ENCODE measurements at regions not wholly inside any gene's neighbourhood (a gene's known extent, or its start where the extent isn't known, plus 50 kb on each side); places are given as distances from the start of the nearest gene placed in this dataset.

- Mint-ChIP-seq H3K9me3 (peaks cover 0 to 13% (median 6%) of the 10 kb centered on the region in 8 donors), H3K27ac (no peak overlapping the region), H3K36me3 (no peaks in the 10 kb centered on the region), H3K4me3 (no peak overlapping the region), H3K27me3 (no peaks in the 10 kb centered on the region), H3K4me1 (no peaks in the 10 kb centered on the region)
- ChIA-PET CTCF (ENCODE audit: partially characterized antibody) (no interaction called here), POLR2A (ENCODE audit: partially characterized antibody) (no interaction called here)
- Histone ChIP-seq H3K4me3 (ENCODE audit: low read length in 2 of 2) (no peak overlapping the region), H3K36me3 (ENCODE audit: insufficient read depth, low read length) (no peaks in the 10 kb centered on the region), H3K27ac (ENCODE audit: low read depth, low read length) (no peak overlapping the region), H3K9me3 (ENCODE audit: control insufficient read depth in 1 of 2, low read length in 2 of 2) (no peaks in the 10 kb centered on the region), H3K4me1 (ENCODE audit: insufficient read depth, low read length) (no peaks in the 10 kb centered on the region), H3K27me3 (ENCODE audit: insufficient read depth, low read length) (no peaks in the 10 kb centered on the region)
- no peak for DNase-seq
- intact Hi-C loops (cut with micrococcal nuclease), result no loop called here
These were observed 389.5 kb upstream of the FAT3 start for GRCh38 chr11:91835051-91835560.

GRCh38 chr11:91828901-91829300, 395.7 kb upstream of the FAT3 start:
- H3K9me3 ChIP-seq (ENCODE audit: control insufficient read depth in 1 of 2, low read length in 2 of 2), result no peaks in the 10 kb centered on the region
- no peak overlapping the region for H3K4me3 Mint-ChIP-seq
- H3K27ac ChIP-seq (ENCODE audit: low read depth, low read length), result no peak overlapping the region
- H3K36me3 Mint-ChIP-seq, result no peaks in the 10 kb centered on the region
- ChIA-PET POLR2A (ENCODE audit: partially characterized antibody) (no interaction called here), CTCF (ENCODE audit: partially characterized antibody) (no interaction called here)
- H3K4me1 Mint-ChIP-seq, result no peaks in the 10 kb centered on the region
- H3K27me3 ChIP-seq (ENCODE audit: insufficient read depth, low read length), result no peaks in the 10 kb centered on the region
- peaks cover 0 to 12% (median 5%) of the 10 kb centered on the region in 8 donors for H3K9me3 Mint-ChIP-seq
- H3K27ac Mint-ChIP-seq, result no peak overlapping the region
- no peak for DNase-seq
- H3K4me3 ChIP-seq (ENCODE audit: low read length in 2 of 2), result no peak overlapping the region
- no peaks in the 10 kb centered on the region for H3K27me3 Mint-ChIP-seq
- H3K4me1 ChIP-seq (ENCODE audit: insufficient read depth, low read length), result no peaks in the 10 kb centered on the region
- intact Hi-C loops (cut with micrococcal nuclease), result no loop called here
- H3K36me3 ChIP-seq (ENCODE audit: insufficient read depth, low read length), result no peaks in the 10 kb centered on the region

- no peaks in the 10 kb centered on the region for H3K27me3 ChIP-seq (ENCODE audit: insufficient read depth, low read length)
- Mint-ChIP-seq H3K27ac (no peak overlapping the region), H3K27me3 (no peaks in the 10 kb centered on the region), H3K4me1 (no peaks in the 10 kb centered on the region), H3K36me3 (no peaks in the 10 kb centered on the region), H3K9me3 (peaks cover 0 to 9% (median 6%) of the 10 kb centered on the region in 8 donors), H3K4me3 (no peak overlapping the region)
- H3K27ac ChIP-seq (ENCODE audit: low read depth, low read length), result no peak overlapping the region
- H3K36me3 ChIP-seq (ENCODE audit: insufficient read depth, low read length), result no peaks in the 10 kb centered on the region
- no peaks in the 10 kb centered on the region for H3K4me1 ChIP-seq (ENCODE audit: insufficient read depth, low read length)
- DNase-seq, result no peak
- POLR2A ChIA-PET (ENCODE audit: partially characterized antibody), result no interaction called here
- no peak overlapping the region for H3K4me3 ChIP-seq (ENCODE audit: low read length in 2 of 2)
- CTCF ChIA-PET (ENCODE audit: partially characterized antibody), result no interaction called here
- intact Hi-C loops (cut with micrococcal nuclease), result no loop called here
- H3K9me3 ChIP-seq (ENCODE audit: control insufficient read depth in 1 of 2, low read length in 2 of 2), result no peaks in the 10 kb centered on the region
These were observed 398.8 kb upstream of the FAT3 start for GRCh38 chr11:91825777-91826176.

- Histone ChIP-seq H3K4me3 (ENCODE audit: low read length in 2 of 2) (no peak overlapping the region), H3K27me3 (ENCODE audit: insufficient read depth, low read length) (no peaks in the 10 kb centered on the region), H3K27ac (ENCODE audit: low read depth, low read length) (no peak overlapping the region), H3K36me3 (ENCODE audit: insufficient read depth, low read length) (no peaks in the 10 kb centered on the region), H3K9me3 (ENCODE audit: control insufficient read depth in 1 of 2, low read length in 2 of 2) (no peaks in the 10 kb centered on the region), H3K4me1 (ENCODE audit: insufficient read depth, low read length) (no peaks in the 10 kb centered on the region)
- no peak for DNase-seq
- ChIA-PET CTCF (ENCODE audit: partially characterized antibody) (no interaction called here), POLR2A (ENCODE audit: partially characterized antibody) (no interaction called here)
- Mint-ChIP-seq H3K9me3 (peaks cover 0 to 8% (median 4%) of the 10 kb centered on the region in 8 donors), H3K4me1 (no peaks in the 10 kb centered on the region), H3K36me3 (no peaks in the 10 kb centered on the region), H3K27me3 (no peaks in the 10 kb centered on the region), H3K4me3 (no peak overlapping the region), H3K27ac (no peak overlapping the region)
- intact Hi-C loops (cut with micrococcal nuclease), result no loop called here
These were observed 401.3 kb upstream of the FAT3 start for GRCh38 chr11:91823252-91823830.

GRCh38 chr11:91822805-91823204, 401.8 kb upstream of the FAT3 start:
- no peak overlapping the region for H3K4me3 Mint-ChIP-seq
- ChIA-PET CTCF (ENCODE audit: partially characterized antibody) (no interaction called here), POLR2A (ENCODE audit: partially characterized antibody) (no interaction called here)
- no peak for DNase-seq
- no peaks in the 10 kb centered on the region for H3K36me3 Mint-ChIP-seq
- Histone ChIP-seq H3K9me3 (ENCODE audit: control insufficient read depth in 1 of 2, low read length in 2 of 2) (no peaks in the 10 kb centered on the region), H3K4me1 (ENCODE audit: insufficient read depth, low read length) (no peaks in the 10 kb centered on the region), H3K27me3 (ENCODE audit: insufficient read depth, low read length) (no peaks in the 10 kb centered on the region), H3K27ac (ENCODE audit: low read depth, low read length) (no peak overlapping the region), H3K36me3 (ENCODE audit: insufficient read depth, low read length) (no peaks in the 10 kb centered on the region), H3K4me3 (ENCODE audit: low read length in 2 of 2) (no peak overlapping the region)
- H3K27ac Mint-ChIP-seq, result no peak overlapping the region
- intact Hi-C loops (cut with micrococcal nuclease), result no loop called here
- H3K4me1 Mint-ChIP-seq, result no peaks in the 10 kb centered on the region
- H3K27me3 Mint-ChIP-seq, result no peaks in the 10 kb centered on the region
- peaks cover 0 to 8% (median 4%) of the 10 kb centered on the region in 8 donors for H3K9me3 Mint-ChIP-seq

- no peak overlapping the region for H3K4me3 ChIP-seq (ENCODE audit: low read length in 2 of 2)
- ChIA-PET POLR2A (ENCODE audit: partially characterized antibody) (no interaction called here), CTCF (ENCODE audit: partially characterized antibody) (no interaction called here)
- intact Hi-C loops (cut with micrococcal nuclease), result no loop called here
- DNase-seq, result no peak
- peaks cover 0 to 11% (median 2%) of the 10 kb centered on the region in 8 donors for H3K9me3 Mint-ChIP-seq
- H3K9me3 ChIP-seq (ENCODE audit: control insufficient read depth in 1 of 2, low read length in 2 of 2), result no peaks in the 10 kb centered on the region
- no peak overlapping the region for H3K27ac ChIP-seq (ENCODE audit: low read depth, low read length)
- H3K4me3 Mint-ChIP-seq, result no peak overlapping the region
- no peak overlapping the region for H3K27ac Mint-ChIP-seq
- no peaks in the 10 kb centered on the region for H3K27me3 ChIP-seq (ENCODE audit: insufficient read depth, low read length)
- no peaks in the 10 kb centered on the region for H3K36me3 ChIP-seq (ENCODE audit: insufficient read depth, low read length)
- H3K4me1 Mint-ChIP-seq, result no peaks in the 10 kb centered on the region
- H3K27me3 Mint-ChIP-seq, result no peaks in the 10 kb centered on the region
- no peaks in the 10 kb centered on the region for H3K36me3 Mint-ChIP-seq
- H3K4me1 ChIP-seq (ENCODE audit: insufficient read depth, low read length), result no peaks in the 10 kb centered on the region
These were observed 403.9 kb upstream of the FAT3 start for GRCh38 chr11:91820709-91821108.

- CTCF ChIA-PET (ENCODE audit: partially characterized antibody), result no interaction called here
- peaks cover 0 to 11% (median 2%) of the 10 kb centered on the region in 8 donors for H3K9me3 Mint-ChIP-seq
- no peaks in the 10 kb centered on the region for H3K27me3 ChIP-seq (ENCODE audit: insufficient read depth, low read length)
These were observed 404.8 kb upstream of the FAT3 start for GRCh38 chr11:91819777-91820176.

GRCh38 chr11:91819195-91819594, 405.4 kb upstream of the FAT3 start:
- H3K4me3 ChIP-seq (ENCODE audit: low read length in 2 of 2), result no peak overlapping the region
- H3K9me3 ChIP-seq (ENCODE audit: control insufficient read depth in 1 of 2, low read length in 2 of 2), result no peaks in the 10 kb centered on the region
- Mint-ChIP-seq H3K9me3 (peaks cover 0 to 11% (median 2%) of the 10 kb centered on the region in 8 donors), H3K4me1 (no peaks in the 10 kb centered on the region), H3K27me3 (no peaks in the 10 kb centered on the region), H3K36me3 (no peaks in the 10 kb centered on the region), H3K4me3 (no peak overlapping the region), H3K27ac (no peak overlapping the region)
- H3K4me1 ChIP-seq (ENCODE audit: insufficient read depth, low read length), result no peaks in the 10 kb centered on the region
- H3K36me3 ChIP-seq (ENCODE audit: insufficient read depth, low read length), result no peaks in the 10 kb centered on the region
- no peaks in the 10 kb centered on the region for H3K27me3 ChIP-seq (ENCODE audit: insufficient read depth, low read length)
- ChIA-PET POLR2A (ENCODE audit: partially characterized antibody) (no interaction called here), CTCF (ENCODE audit: partially characterized antibody) (no interaction called here)
- intact Hi-C loops (cut with micrococcal nuclease), result no loop called here
- no peak overlapping the region for H3K27ac ChIP-seq (ENCODE audit: low read depth, low read length)
- DNase-seq, result no peak

More at GRCh38 chr11:91819777-91820176, 404.8 kb upstream of the FAT3 start:
- H3K9me3 ChIP-seq (ENCODE audit: control insufficient read depth in 1 of 2, low read length in 2 of 2), result no peaks in the 10 kb centered on the region
- H3K27me3 Mint-ChIP-seq, result no peaks in the 10 kb centered on the region
- no peak overlapping the region for H3K27ac Mint-ChIP-seq
- H3K36me3 Mint-ChIP-seq, result no peaks in the 10 kb centered on the region
- H3K4me1 ChIP-seq (ENCODE audit: insufficient read depth, low read length), result no peaks in the 10 kb centered on the region
- POLR2A ChIA-PET (ENCODE audit: partially characterized antibody), result no interaction called here
- no peak for DNase-seq
- no peaks in the 10 kb centered on the region for H3K36me3 ChIP-seq (ENCODE audit: insufficient read depth, low read length)
- no peak overlapping the region for H3K27ac ChIP-seq (ENCODE audit: low read depth, low read length)
- no peak overlapping the region for H3K4me3 ChIP-seq (ENCODE audit: low read length in 2 of 2)
- H3K4me3 Mint-ChIP-seq, result no peak overlapping the region
- no peaks in the 10 kb centered on the region for H3K4me1 Mint-ChIP-seq
- intact Hi-C loops (cut with micrococcal nuclease), result no loop called here
